ENCODE measurements at regions not wholly inside any gene's neighbourhood (a gene's known extent, or its start where the extent isn't known, plus 50 kb on each side); places are given as distances from the start of the nearest gene placed in this dataset.

DNA sequence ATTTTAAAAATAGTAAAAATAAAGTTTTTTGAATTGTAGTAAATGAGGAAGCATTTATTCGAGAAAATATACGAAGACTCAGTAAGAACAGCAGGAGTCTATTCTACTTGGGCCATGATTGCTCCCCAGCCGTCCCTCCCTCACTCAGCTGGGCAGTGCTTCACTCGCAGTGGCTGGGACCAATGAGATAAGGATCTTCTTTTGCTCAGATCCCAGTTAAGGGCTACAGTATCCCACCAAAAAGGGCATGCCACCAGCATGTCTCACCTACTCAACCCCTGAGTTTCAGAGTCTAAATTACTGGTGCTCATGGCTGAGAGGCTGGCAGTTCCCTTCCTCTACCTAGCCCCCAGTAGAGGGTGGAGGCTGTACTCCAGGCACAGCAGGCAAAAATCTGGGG lies 455.7 kb upstream of the PFKP start:
- H3K9me3 ChIP-seq = no peaks in the 10 kb centered on the region
- DNase-seq = no peak
- H3K4me3 ChIP-seq = no peak overlapping the region
- no peaks in the 10 kb centered on the region for H3K36me3 ChIP-seq (ENCODE audit: insufficient read depth in 1 of 2, low read depth in 1 of 2)
- intact Hi-C loops (cut with DNase I) = no loop called here
- WGBS, 3 donors = 74 to 80% (median 75%) methylated on average over 4 of the region's 4 CpGs
- no peak overlapping the region for H3K27ac ChIP-seq
- H3K4me1 ChIP-seq = no peaks in the 10 kb centered on the region
- no peak for ATAC-seq
- H3K27me3 ChIP-seq (ENCODE audit: insufficient read depth in 3 of 3, low read length in 2 of 3) = no peaks in the 10 kb centered on the region
- TF ChIP-seq, protein P1, sequence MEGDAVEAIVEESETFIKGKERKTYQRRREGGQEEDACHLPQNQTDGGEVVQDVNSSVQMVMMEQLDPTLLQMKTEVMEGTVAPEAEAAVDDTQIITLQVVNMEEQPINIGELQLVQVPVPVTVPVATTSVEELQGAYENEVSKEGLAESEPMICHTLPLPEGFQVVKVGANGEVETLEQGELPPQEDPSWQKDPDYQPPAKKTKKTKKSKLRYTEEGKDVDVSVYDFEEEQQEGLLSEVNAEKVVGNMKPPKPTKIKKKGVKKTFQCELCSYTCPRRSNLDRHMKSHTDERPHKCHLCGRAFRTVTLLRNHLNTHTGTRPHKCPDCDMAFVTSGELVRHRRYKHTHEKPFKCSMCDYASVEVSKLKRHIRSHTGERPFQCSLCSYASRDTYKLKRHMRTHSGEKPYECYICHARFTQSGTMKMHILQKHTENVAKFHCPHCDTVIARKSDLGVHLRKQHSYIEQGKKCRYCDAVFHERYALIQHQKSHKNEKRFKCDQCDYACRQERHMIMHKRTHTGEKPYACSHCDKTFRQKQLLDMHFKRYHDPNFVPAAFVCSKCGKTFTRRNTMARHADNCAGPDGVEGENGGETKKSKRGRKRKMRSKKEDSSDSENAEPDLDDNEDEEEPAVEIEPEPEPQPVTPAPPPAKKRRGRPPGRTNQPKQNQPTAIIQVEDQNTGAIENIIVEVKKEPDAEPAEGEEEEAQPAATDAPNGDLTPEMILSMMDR (IDR thresholded peaks at IDR 0.05) = no peak

DNA sequence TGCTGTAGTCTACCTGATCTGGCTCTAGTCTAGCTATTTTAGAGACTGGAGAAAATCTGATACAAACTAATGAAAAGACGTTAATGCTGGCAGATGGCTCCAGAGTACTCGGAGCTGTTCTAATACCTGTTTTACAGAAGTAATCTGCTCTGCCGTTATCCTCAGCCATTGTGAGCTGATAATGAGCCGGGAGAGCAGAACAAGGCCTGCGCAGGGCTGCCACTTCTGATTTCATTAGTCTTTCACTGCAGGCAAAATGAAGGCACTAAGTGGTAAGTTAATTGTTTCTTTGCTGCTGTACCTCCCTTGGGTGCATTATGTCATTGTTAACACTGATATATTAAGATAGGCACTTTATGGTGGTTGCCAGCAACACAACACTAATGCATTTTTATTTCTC lies 456.4 kb upstream of the PFKP start:
- 64 to 73% (median 69%) methylated on average over 5 of the region's 5 CpGs for WGBS, 3 donors

DNA sequence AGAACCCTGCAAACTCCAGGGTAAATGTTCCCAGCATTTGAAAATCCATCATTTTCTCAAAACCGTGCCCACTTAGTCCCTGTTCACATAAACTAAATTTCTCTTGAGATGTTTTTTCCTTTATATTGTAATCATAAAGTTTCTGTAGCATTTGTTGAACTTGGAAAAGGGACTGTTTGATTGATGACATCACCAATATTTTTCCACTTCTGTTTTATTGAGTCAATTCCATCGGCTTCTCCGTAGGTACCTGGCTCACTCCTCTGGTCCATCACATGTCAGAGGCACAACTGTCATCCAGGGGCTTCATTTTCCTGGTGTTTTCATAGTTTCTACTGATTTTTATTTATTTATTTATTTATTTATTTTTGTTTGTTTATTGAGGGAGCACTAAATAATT lies 462.5 kb upstream of the PFKP start:
- no peaks in the 10 kb centered on the region for H3K9me3 ChIP-seq
- H3K4me1 ChIP-seq = no peaks in the 10 kb centered on the region
- H3K36me3 ChIP-seq (ENCODE audit: insufficient read depth in 1 of 2, low read depth in 1 of 2) = no peaks in the 10 kb centered on the region
- intact Hi-C loops (cut with DNase I) = no loop called here
- WGBS, 3 donors = 91 to 96% (median 92%) methylated on average over 3 of the region's 3 CpGs
- DNase-seq = no peak
- no peak for ATAC-seq
- no peak overlapping the region for H3K4me3 ChIP-seq
- TF ChIP-seq, protein P1 (IDR thresholded peaks at IDR 0.05) = no peak
- no peak overlapping the region for H3K27ac ChIP-seq
- H3K27me3 ChIP-seq (ENCODE audit: insufficient read depth in 3 of 3, low read length in 2 of 3) = no peaks in the 10 kb centered on the region

More for the DNA sequence above, 456.4 kb upstream of the PFKP start:
- Histone ChIP-seq H3K4me1 (no peaks in the 10 kb centered on the region), H3K9me3 (no peaks in the 10 kb centered on the region), H3K27me3 (ENCODE audit: insufficient read depth in 3 of 3, low read length in 2 of 3) (no peaks in the 10 kb centered on the region), H3K36me3 (ENCODE audit: insufficient read depth in 1 of 2, low read depth in 1 of 2) (no peaks in the 10 kb centered on the region), H3K4me3 (no peak overlapping the region), H3K27ac (no peak overlapping the region)
- ATAC-seq = no peak
- DNase-seq = no peak
- intact Hi-C loops (cut with DNase I) = no loop called here
- TF ChIP-seq, protein P1 (IDR thresholded peaks at IDR 0.05) = no peak

DNA sequence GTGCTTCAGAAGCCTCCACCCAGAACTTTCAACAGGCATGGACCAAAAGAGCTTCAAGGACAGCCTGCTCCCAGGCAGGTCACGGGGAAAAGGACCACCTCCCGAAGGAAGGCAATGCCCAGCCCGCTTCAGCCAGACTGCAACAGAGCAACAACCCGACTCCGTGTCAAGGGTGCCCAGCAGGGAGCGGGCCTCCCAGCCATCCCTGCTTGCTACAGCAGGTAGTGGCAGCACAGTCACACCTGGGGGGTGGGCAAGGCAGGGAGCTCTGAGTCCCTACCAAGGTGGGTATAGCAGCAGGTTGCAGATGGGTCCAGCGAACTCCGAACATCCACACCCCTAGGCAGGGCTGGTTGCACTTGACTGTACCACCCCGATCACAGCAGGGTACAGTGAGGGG lies 467.8 kb upstream of the PFKP start:
- H3K4me1 ChIP-seq = no peaks in the 10 kb centered on the region
- DNase-seq (no peak), ATAC-seq (no peak)
- H3K27ac ChIP-seq = no peak overlapping the region
- TF ChIP-seq, protein P1 (IDR thresholded peaks at IDR 0.05) = no peak
- no peak overlapping the region for H3K4me3 ChIP-seq
- 87 to 96% (median 89%) methylated on average over 9 of the region's 9 CpGs for WGBS, 3 donors
- no peaks in the 10 kb centered on the region for H3K27me3 ChIP-seq (ENCODE audit: insufficient read depth in 3 of 3, low read length in 2 of 3)
- no peaks in the 10 kb centered on the region for H3K9me3 ChIP-seq
- intact Hi-C loops (cut with DNase I) = no loop called here
- H3K36me3 ChIP-seq (ENCODE audit: insufficient read depth in 1 of 2, low read depth in 1 of 2) = no peaks in the 10 kb centered on the region

DNA sequence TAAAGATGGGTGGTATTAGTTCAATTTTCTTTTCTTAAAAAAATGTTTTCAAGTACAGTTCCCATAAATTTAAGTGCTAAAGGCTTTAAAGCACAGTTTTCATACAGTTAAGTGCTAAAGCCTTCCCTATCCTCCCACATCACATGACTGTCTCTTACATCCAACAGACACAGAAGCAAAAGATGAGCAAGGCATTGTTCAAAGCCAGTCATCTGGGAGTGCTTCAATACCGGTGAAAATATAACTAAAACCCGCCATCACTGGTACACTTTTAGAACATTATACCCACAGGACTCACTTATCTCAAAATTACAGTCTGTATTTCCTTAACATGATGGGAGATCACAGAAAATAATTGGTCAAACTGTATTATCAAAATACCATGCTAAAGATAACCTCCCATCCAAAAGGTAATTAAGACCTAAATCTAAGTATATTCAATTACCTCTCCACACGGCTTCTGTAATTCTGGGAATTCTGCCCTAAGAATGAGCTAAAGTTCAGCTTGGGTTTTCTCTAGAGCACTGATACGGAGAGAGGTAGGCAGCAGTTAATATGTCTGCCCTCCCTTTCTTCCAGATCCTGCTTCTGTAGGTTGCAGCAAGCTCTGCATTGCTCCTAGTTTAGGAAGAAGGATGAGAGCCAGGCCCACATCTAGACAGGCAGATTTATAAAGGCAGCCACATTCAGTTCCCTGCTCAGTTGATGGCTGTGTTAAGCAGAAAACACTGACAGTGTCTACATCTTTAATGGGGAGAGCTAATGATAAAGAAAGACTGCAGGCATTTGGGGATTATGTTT lies 474.8 kb upstream of the PFKP start:
- 41 to 49% (median 43%) methylated on average over 4 of the region's 4 CpGs for WGBS, 3 donors
- TF ChIP-seq, protein P1 (IDR thresholded peaks at IDR 0.05) = no peak
- Histone ChIP-seq H3K27me3 (ENCODE audit: insufficient read depth in 3 of 3, low read length in 2 of 3) (no peaks in the 10 kb centered on the region), H3K9me3 (no peaks in the 10 kb centered on the region), H3K4me3 (no peak overlapping the region), H3K27ac (no peak overlapping the region), H3K36me3 (ENCODE audit: insufficient read depth in 1 of 2, low read depth in 1 of 2) (no peaks in the 10 kb centered on the region), H3K4me1 (no peaks in the 10 kb centered on the region)
- DNase-seq (no peak), ATAC-seq (no peak)
- intact Hi-C loops (cut with DNase I) = no loop called here
